Coronary artery (tissue), 2 donors: ENCODE measurements at regions not wholly inside any gene's neighbourhood (a gene's known extent, or its start where the extent isn't known, plus 50 kb on each side); places are given as distances from the start of the nearest gene placed in this dataset.

ENCODE experiments used
- DNase-seq: peaks from one replicate; pipeline ENCODE4 v3.0.0-alpha.2; 2017; ENCODE audit warnings: low spot score
- H3K27ac ChIP-seq, 2 donors: fragments of 200-600 bp; sonication (generic); one replicate each; pipeline ENCODE4 v1.5.1; 2016 to 2019
- H3K4me3 ChIP-seq: fragments of 200-600 bp; sonication (generic); 2 replicates; pipeline ENCODE4 v1.5.1; 2016; ENCODE audit warnings: mild to moderate bottlenecking, moderate library complexity
- TF ChIP-seq, protein P1 (sequence below): fragments of 200-600 bp; sonication (generic); IDR thresholded peaks from one replicate; pipeline ENCODE4 v1.5.1; 2019; ENCODE audit warnings: antibody characterized with exemption

- no peak overlapping the region for H3K4me3 ChIP-seq
- no peak overlapping the region for H3K27ac ChIP-seq
- TF ChIP-seq, protein P1, sequence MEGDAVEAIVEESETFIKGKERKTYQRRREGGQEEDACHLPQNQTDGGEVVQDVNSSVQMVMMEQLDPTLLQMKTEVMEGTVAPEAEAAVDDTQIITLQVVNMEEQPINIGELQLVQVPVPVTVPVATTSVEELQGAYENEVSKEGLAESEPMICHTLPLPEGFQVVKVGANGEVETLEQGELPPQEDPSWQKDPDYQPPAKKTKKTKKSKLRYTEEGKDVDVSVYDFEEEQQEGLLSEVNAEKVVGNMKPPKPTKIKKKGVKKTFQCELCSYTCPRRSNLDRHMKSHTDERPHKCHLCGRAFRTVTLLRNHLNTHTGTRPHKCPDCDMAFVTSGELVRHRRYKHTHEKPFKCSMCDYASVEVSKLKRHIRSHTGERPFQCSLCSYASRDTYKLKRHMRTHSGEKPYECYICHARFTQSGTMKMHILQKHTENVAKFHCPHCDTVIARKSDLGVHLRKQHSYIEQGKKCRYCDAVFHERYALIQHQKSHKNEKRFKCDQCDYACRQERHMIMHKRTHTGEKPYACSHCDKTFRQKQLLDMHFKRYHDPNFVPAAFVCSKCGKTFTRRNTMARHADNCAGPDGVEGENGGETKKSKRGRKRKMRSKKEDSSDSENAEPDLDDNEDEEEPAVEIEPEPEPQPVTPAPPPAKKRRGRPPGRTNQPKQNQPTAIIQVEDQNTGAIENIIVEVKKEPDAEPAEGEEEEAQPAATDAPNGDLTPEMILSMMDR: no peak
- no peak for DNase-seq
Observed at GRCh38 chr20:3325864-3326263, 81.6 kb downstream of the DNAAF9 start.

DNA sequence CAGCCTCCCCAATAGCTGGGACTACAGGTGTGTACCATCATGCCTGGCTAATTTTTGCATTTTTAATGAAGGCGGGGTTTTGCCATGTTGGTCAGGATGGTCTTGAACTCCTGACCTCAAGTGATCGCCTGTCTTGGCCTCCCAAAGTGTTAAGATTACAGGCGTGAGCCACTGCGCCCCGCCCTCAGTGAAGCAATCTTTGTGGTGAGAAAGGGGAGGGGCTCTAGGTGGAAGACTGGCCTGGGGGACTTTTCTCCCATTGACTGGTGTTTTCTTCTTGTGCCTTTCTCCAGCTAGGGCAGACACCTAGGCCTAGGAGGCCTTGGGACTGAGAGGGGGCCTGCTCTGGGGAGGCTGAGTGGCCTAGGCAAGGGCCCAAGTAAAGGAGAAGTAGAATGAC lies 84.1 kb downstream of the DNAAF9 start:
- Histone ChIP-seq H3K4me3 (no peak overlapping the region), H3K27ac (no peak overlapping the region)
- no peak for DNase-seq
- TF ChIP-seq, protein P1: no peak

DNA sequence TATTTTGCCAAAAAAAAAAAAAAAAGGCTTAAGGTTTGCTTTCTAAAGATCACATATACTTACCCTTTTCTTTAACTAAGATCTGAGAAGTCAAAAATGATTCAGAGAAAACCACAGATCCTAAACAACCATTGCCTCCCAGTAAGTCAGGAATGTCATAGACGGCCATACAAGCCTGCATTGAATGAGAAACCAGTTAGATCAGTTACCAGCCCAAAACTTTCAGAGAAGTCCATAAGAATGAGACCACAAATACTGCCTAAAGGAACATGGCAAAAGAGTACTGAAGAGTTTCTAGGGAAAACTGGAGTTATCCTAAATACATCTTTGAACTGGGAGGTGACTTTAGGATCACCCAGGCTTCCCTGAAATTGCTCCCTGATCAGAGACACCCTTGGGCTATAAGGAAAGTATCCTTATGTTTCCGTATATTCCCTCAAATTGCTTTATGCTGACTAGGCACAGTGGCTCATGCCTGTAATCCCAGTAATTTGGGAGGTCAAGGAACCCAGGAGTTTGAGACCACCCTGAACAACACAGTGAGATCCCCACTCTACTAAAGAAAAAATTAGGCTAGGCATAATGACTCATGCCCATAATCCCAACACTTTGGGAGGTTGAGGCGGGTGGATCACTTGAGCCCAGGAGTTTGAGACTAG lies 79.4 kb upstream of the SLC4A11 start:
- TF ChIP-seq, protein P1: no peak
- Histone ChIP-seq H3K27ac (no peak overlapping the region), H3K4me3 (no peak overlapping the region)
- no peak for DNase-seq

- no peak overlapping the region for H3K4me3 ChIP-seq
- no peak overlapping the region for H3K27ac ChIP-seq
- DNase-seq: no peak
- TF ChIP-seq, protein P1: no peak
Observed at GRCh38 chr20:3316136-3316535, 77.1 kb upstream of the SLC4A11 start.

- TF ChIP-seq, protein P1: no peak
- no peak overlapping the region for H3K27ac ChIP-seq
- no peak overlapping the region for H3K4me3 ChIP-seq
- no peak for DNase-seq
Observed at GRCh38 chr20:3315136-3315535, 76.1 kb upstream of the SLC4A11 start.

DNA sequence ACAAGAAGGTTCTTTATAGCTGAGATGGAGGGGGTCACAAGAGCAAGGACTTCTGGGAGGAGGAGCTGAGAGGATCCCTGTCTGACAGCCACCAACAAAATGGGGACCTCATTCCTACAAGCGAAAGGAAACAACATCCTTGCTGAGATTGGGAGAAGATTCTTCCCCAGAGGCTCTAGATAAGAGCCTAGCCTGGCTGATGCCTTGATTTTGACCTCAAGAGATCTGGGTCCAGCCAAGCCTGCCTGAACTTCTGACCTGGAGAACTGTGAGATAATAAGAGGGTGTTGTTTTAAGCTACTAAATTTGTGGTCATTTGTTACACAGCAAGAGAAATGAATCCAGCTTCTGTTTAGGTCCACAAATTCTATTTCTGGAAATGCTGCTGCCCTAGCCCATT lies 75.4 kb upstream of the SLC4A11 start:
- H3K27ac ChIP-seq: peak overlapping the region in 1 of 2 donors; percentile 42
- no peak overlapping the region for H3K4me3 ChIP-seq
- DNase-seq: no peak
- TF ChIP-seq, protein P1: no peak

GRCh38 chr20:3313683-3314065 lies 74.7 kb upstream of the SLC4A11 start:
- Histone ChIP-seq H3K4me3 (no peak overlapping the region), H3K27ac (peak overlapping the region in 1 of 2 donors; percentile 42)
- DNase-seq: no peak
- TF ChIP-seq, protein P1: no peak
